GM06990 (cell line): ENCODE measurements at regions not wholly inside any gene's neighbourhood (a gene's known extent, or its start where the extent isn't known, plus 50 kb on each side); places are given as distances from the start of the nearest gene placed in this dataset.

ENCODE experiments used
- DNase-seq: peaks from one replicate; pipeline ENCODE4 v3.0.0-alpha.2; 2011; ENCODE audit not compliant: insufficient read length; ENCODE audit errors: extremely low read depth
- H3K27me3 ChIP-seq: replicated peaks from 2 replicates; pipeline ENCODE4 v1.6.0; 2011; ENCODE audit warnings: low read length; ENCODE audit not compliant: control insufficient read depth, insufficient read depth
- H3K36me3 ChIP-seq: 2 replicates; pipeline ENCODE4 v1.5.1; 2011; ENCODE audit warnings: low read length; ENCODE audit not compliant: control insufficient read depth, insufficient read depth
- H3K4me3 ChIP-seq: replicated peaks from 2 replicates; pipeline ENCODE4 v1.5.1; 2011; ENCODE audit warnings: low read depth, mild to moderate bottlenecking, control low read depth, low read length
- CTCF ChIP-seq: IDR thresholded peaks from 2 replicates; pipeline ENCODE4 v1.5.1; 2011; ENCODE audit warnings: low read length, control low read depth, mild to moderate bottlenecking, inconsistent platforms; ENCODE audit not compliant: insufficient read depth, poor library complexity, severe bottlenecking

- H3K36me3 ChIP-seq: no peaks in the 10 kb centered on the region
- no peak for TF ChIP-seq CTCF
- H3K27me3 ChIP-seq: no peaks in the 10 kb centered on the region
- no peak overlapping the region for H3K4me3 ChIP-seq
- no peak for DNase-seq
These were observed 81.8 kb upstream of the CLDN10 start for GRCh38 chr13:95470574-95471366.

GRCh38 chr13:95471960-95472359, 80.6 kb upstream of the CLDN10 start:
- TF ChIP-seq CTCF: no peak
- H3K27me3 ChIP-seq: no peaks in the 10 kb centered on the region
- DNase-seq: no peak
- H3K4me3 ChIP-seq: no peak overlapping the region
- H3K36me3 ChIP-seq: no peaks in the 10 kb centered on the region

GRCh38 chr13:95474992-95475391, 77.5 kb upstream of the CLDN10 start:
- peak; percentile 12 for TF ChIP-seq CTCF
- no peaks in the 10 kb centered on the region for H3K36me3 ChIP-seq

GRCh38 chr13:95477187-95477586, 75.3 kb upstream of the CLDN10 start:
- H3K4me3 ChIP-seq: no peak overlapping the region
- no peak for TF ChIP-seq CTCF
- DNase-seq: no peak
- H3K27me3 ChIP-seq: no peaks in the 10 kb centered on the region
- H3K36me3 ChIP-seq: no peaks in the 10 kb centered on the region

More at GRCh38 chr13:95474992-95475391, 77.5 kb upstream of the CLDN10 start:
- no peak for DNase-seq
- Histone ChIP-seq H3K27me3 (no peaks in the 10 kb centered on the region), H3K4me3 (no peak overlapping the region)

- Histone ChIP-seq H3K27me3 (no peaks in the 10 kb centered on the region), H3K36me3 (no peaks in the 10 kb centered on the region), H3K4me3 (no peak overlapping the region)
- TF ChIP-seq CTCF: no peak
- DNase-seq: no peak
These were observed 72.8 kb upstream of the CLDN10 start for GRCh38 chr13:95479731-95480130.
